Uterus (tissue), 3 donors: ENCODE measurements at regions not wholly inside any gene's neighbourhood (a gene's known extent, or its start where the extent isn't known, plus 50 kb on each side); places are given as distances from the start of the nearest gene placed in this dataset.

Experiments used
- DNase-seq, 2 donors: peaks; one replicate each; pipeline ENCODE4 v3.0.0-alpha.2; 2019 to 2020
- H3K27ac ChIP-seq, 2 donors: fragments of 200-600 bp; sonication (generic); 1 replicate in 1 of 2; 2 replicates in 1 of 2; pipeline ENCODE4 v1.5.1; 2016 to 2018
- H3K27me3 ChIP-seq, 2 donors: fragments of 200-600 bp; sonication (generic); one replicate each; pipeline ENCODE4 v1.5.1; 2018 to 2019; ENCODE audit warnings: control low read depth in 1 of 2
- H3K36me3 ChIP-seq, 2 donors: fragments of 200-600 bp; sonication (generic); one replicate each; pipeline ENCODE4 v1.5.1; 2019; ENCODE audit warnings: control low read depth in 1 of 2
- H3K4me1 ChIP-seq, 2 donors: fragments of 200-600 bp; sonication (generic); one replicate each; pipeline ENCODE4 v1.5.1; 2018 to 2019; ENCODE audit warnings: control low read depth in 1 of 2
- H3K4me3 ChIP-seq, 2 donors: fragments of 200-600 bp; sonication (generic); 1 replicate in 1 of 2; 2 replicates in 1 of 2; pipeline ENCODE4 v1.5.1; 2018 to 2019; ENCODE audit warnings: mild to moderate bottlenecking in 1 of 2
- H3K9me3 ChIP-seq, 2 donors: fragments of 200-600 bp; sonication (generic); one replicate each; pipeline ENCODE4 v1.5.1; 2019; ENCODE audit warnings: control low read depth in 1 of 2
- CTCF ChIP-seq, 4 experiments: fragments of 200-600 bp in 2 of 4; fragments of 450-650 bp in 2 of 4; sonication (generic) in 2 of 4; IDR thresholded peaks; one replicate each; pipeline ENCODE4 v1.5.1; 2016 to 2019; ENCODE audit warnings: antibody characterized with exemption in 4 of 4, mild to moderate bottlenecking in 2 of 4, moderate library complexity in 1 of 4
- POLR2A ChIP-seq, 2 donors: fragments of 450-650 bp; IDR thresholded peaks; one replicate each; pipeline ENCODE4 v1.6.1; 2016; ENCODE audit warnings: antibody characterized with exemption in 2 of 2, mild to moderate bottlenecking in 1 of 2, moderate library complexity in 1 of 2
- intact Hi-C: fragments of 100-400 bp; cut with DNase I; formaldehyde crosslinking; loops from one replicate; pipeline ENCODE4 v1.15.1; 2023; ENCODE audit warnings: low total_unique reads
- donor health status: DM: yes; HTN: yes; CAD: no.

- intact Hi-C loops: no loop called here
Observed at GRCh38 chrX:42025861-42026260, 102.5 kb upstream of the CASK start.

DNA sequence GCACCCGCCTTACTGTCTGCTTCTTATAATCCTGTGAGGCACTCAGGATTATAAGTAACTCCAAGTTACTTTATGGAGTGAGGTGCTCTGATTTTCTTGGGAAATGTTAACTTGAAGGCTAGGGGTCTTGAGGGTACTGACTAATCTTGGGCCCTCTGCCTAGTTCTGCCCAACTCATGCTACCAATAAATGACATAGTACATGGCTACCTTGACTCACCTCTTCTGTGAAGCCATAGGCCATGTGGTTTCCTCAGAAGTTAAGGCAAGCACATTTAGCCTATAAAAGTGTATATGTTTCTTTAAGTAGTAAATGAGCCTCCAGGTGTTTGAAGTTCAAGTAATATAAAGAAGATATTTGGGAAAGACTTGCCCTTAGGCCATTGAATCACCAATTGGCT, 99.8 kb upstream of the CASK start:
- Histone ChIP-seq H3K36me3 (no peaks in the 10 kb centered on the region), H3K27me3 (no peaks in the 10 kb centered on the region), H3K4me3 (no peak overlapping the region), H3K4me1 (no peaks in the 10 kb centered on the region), H3K9me3 (no peaks in the 10 kb centered on the region), H3K27ac (no peak overlapping the region)
- intact Hi-C loops: no loop called here
- TF ChIP-seq CTCF (IDR thresholded peaks at IDR 0.05) (no peak), POLR2A (IDR thresholded peaks at IDR 0.05) (no peak)
- DNase-seq: no peak

More at GRCh38 chrX:42025861-42026260, 102.5 kb upstream of the CASK start:
- no peaks in the 10 kb centered on the region for H3K27me3 ChIP-seq
- TF ChIP-seq POLR2A (IDR thresholded peaks at IDR 0.05): no peak
- no peak for TF ChIP-seq CTCF (IDR thresholded peaks at IDR 0.05)
- H3K4me1 ChIP-seq: no peaks in the 10 kb centered on the region
- H3K9me3 ChIP-seq: no peaks in the 10 kb centered on the region
- H3K4me3 ChIP-seq: no peak overlapping the region
- no peaks in the 10 kb centered on the region for H3K36me3 ChIP-seq
- no peak overlapping the region for H3K27ac ChIP-seq
- no peak for DNase-seq

- Histone ChIP-seq H3K36me3 (no peaks in the 10 kb centered on the region), H3K4me1 (no peaks in the 10 kb centered on the region), H3K4me3 (no peak overlapping the region), H3K9me3 (no peaks in the 10 kb centered on the region), H3K27me3 (no peaks in the 10 kb centered on the region), H3K27ac (no peak overlapping the region)
- no peak for DNase-seq
- no peak for TF ChIP-seq CTCF (IDR thresholded peaks at IDR 0.05)
- no peak for TF ChIP-seq POLR2A (IDR thresholded peaks at IDR 0.05)
- intact Hi-C loops: no loop called here
Observed at GRCh38 chrX:42022158-42022557, 98.8 kb upstream of the CASK start.

DNA sequence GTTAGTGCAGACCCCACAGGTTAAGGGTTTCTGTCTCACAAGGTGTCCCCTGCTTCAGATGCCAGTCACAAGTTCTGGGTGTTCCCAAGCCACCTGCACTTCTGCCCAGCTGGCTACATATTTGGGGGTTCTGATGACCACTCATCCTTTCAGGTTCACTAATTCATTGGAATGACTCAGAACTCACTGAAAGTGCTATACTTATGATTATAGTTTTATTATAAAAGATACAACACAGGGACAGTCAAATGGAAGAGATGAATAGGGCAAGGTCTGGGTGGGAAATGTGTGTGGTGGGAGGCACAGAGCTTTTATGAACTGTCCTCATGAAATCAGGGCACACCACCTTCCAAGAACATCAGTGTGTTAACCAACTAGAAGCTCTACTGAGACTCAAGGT, 97.7 kb upstream of the CASK start:
- H3K4me3 ChIP-seq: no peak overlapping the region
- intact Hi-C loops: no loop called here

GRCh38 chrX:42020225-42020624, 96.9 kb upstream of the CASK start:
- intact Hi-C loops: no loop called here
- H3K4me3 ChIP-seq: no peak overlapping the region
- H3K27me3 ChIP-seq: no peaks in the 10 kb centered on the region
- TF ChIP-seq POLR2A (IDR thresholded peaks at IDR 0.05) (no peak), CTCF (IDR thresholded peaks at IDR 0.05) (no peak)
- H3K27ac ChIP-seq: no peak overlapping the region
- DNase-seq: no peak
- no peaks in the 10 kb centered on the region for H3K9me3 ChIP-seq
- H3K36me3 ChIP-seq: no peaks in the 10 kb centered on the region
- H3K4me1 ChIP-seq: no peaks in the 10 kb centered on the region

More for the DNA sequence above, 97.7 kb upstream of the CASK start:
- H3K27me3 ChIP-seq: no peaks in the 10 kb centered on the region
- DNase-seq: no peak
- no peak overlapping the region for H3K27ac ChIP-seq
- no peaks in the 10 kb centered on the region for H3K9me3 ChIP-seq
- TF ChIP-seq POLR2A (IDR thresholded peaks at IDR 0.05) (no peak), CTCF (IDR thresholded peaks at IDR 0.05) (no peak)
- no peaks in the 10 kb centered on the region for H3K4me1 ChIP-seq
- no peaks in the 10 kb centered on the region for H3K36me3 ChIP-seq
